Occipital lobe (tissue), 1 donor: ENCODE measurements at regions not wholly inside any gene's neighbourhood (a gene's known extent, or its start where the extent isn't known, plus 50 kb on each side); places are given as distances from the start of the nearest gene placed in this dataset.

Source experiments
- DNase-seq: peaks from one replicate; lab custom pipeline; 2025; lab: John Stamatoyannopoulos, UW

GRCh38 chr15:46622851-46623250 is 988.0 kb downstream of the SQOR start:
- no peak for DNase-seq

GRCh38 chr15:46636206-46636605 is 1001.4 kb downstream of the SQOR start:
- DNase-seq = no peak

DNA sequence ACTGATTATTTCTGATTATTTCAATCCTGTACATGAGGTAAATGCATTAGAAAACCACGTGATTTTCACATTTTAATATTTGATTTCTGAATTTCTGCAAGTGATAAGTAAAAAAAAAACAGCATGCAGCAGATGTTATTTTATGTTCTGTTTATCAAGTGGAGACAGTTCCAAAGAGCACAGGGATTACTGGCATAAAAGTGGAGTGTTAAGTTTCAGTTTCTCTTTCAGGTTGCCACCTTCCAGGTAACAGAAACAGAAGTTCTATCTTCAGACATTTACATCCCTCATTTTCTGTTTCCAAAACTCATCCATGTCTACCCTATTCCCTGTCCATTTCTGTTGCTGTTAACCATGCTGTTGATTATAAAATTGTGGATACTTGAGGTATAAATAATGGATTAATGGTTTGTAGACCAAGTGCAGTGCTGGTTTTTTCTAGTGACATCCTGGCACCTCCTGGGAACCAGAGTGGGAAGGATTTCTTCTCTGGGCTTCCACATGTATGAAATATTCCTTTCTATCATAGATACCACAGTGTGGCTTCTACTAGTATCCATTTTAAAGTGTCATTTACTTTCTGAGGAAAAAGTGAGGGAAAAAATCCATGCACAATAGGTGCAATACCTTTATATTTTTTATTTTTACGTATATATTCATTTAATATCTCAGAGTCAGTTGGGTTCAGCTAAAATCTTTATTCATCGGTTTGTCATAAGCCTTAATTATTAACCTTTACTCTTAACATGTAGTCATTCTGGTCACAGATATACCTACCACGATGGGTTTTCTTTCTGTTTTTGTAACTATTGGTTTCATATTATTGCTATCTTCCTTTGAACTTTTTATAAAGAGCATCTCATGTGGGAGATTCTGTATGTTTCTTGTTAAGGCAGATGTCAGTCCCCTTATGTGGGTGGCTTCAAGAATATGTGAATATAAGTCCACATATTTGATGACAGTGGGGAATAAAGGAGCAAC is 1010.0 kb downstream of the SQOR start:
- DNase-seq = no peak

GRCh38 chr15:46646490-46646889 is 1011.7 kb downstream of the SQOR start:
- DNase-seq = no peak

DNA sequence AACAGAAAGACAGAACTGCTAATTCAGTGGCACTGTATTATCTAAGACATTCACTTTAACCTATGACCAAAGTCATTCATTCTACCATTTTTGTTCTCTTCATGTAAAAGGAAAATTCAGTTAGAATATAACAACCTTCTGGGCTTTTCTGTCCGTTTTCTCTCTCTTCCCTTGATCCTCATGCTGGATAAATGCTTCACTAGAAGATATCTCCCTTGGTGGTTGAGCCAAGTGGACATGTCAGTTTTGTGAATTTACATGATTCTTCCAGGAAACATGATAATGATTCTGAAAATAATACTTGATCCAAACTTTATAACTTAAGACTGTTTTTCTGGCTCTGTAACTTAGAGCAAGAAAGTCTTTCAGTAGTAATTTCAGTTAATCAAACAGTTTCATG is 1012.2 kb downstream of the SQOR start:
- no peak for DNase-seq

GRCh38 chr15:46652266-46652665 is 1017.4 kb downstream of the SQOR start:
- no peak for DNase-seq

GRCh38 chr15:46654993-46655392 is 1020.2 kb downstream of the SQOR start:
- DNase-seq = no peak

DNA sequence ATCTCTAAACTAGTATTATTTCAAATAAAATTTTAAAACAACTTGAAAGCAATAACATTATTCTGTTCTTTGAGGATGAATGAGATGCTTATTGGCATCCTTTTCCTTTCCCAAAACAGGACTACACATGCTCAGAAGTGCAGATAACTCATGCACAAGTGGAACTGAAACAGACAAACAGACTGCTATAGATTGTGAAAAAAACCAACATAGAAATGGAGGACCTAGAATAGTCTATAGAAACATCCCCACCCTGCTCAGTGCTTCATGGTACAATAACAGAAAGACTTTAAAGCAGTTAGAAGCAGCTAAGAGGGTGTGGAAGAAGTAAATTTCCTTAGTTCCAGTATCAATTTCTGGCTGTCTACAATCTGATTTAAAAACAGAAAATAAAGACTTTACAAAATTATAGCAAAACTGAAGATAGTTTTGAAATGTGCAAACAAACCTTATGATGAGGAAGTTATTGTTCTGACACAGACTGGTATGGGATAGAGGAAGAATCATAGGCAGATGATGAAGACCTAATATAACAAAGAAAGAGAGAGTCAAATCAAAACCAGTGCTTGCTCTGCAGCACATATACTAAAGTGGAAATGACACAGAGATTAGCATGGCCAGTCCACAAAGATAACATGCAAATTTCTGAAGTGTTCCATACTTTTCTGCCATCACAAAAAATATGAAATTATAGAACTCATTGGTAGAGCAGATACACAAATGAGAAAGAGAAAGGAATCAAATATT is 1025.4 kb downstream of the SQOR start:
- no peak for DNase-seq

- DNase-seq = no peak
These were observed 1035.4 kb downstream of the SQOR start for GRCh38 chr15:46670258-46670657.

- no peak for DNase-seq
These were observed 1036.5 kb downstream of the SQOR start for GRCh38 chr15:46671336-46671735.

DNA sequence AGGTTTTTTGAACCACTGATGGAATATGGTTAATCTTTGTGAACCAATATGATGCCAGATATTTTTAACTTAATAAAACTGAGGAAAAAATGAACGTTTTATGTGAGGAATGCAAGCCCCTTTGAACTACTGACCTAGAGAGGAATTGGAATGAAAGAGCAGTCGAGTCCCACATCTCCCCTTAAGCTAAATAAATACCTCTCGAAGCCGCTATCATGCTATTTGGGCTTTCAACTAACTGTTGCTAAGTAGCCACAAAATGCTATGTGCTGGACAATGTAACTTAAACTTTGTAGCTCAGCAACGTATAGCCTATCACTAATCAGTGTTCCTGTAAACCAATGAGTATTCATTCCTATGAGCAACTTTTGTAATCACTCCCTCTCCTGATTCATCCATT is 1037.2 kb downstream of the SQOR start:
- DNase-seq = no peak

- no peak for DNase-seq
These were observed 1040.8 kb upstream of the SEMA6D start for GRCh38 chr15:46676233-46677206.

GRCh38 chr15:46677491-46677890 is 1039.8 kb upstream of the SEMA6D start:
- DNase-seq = no peak

- DNase-seq = no peak
These were observed 1035.4 kb upstream of the SEMA6D start for GRCh38 chr15:46681901-46682300.

DNA sequence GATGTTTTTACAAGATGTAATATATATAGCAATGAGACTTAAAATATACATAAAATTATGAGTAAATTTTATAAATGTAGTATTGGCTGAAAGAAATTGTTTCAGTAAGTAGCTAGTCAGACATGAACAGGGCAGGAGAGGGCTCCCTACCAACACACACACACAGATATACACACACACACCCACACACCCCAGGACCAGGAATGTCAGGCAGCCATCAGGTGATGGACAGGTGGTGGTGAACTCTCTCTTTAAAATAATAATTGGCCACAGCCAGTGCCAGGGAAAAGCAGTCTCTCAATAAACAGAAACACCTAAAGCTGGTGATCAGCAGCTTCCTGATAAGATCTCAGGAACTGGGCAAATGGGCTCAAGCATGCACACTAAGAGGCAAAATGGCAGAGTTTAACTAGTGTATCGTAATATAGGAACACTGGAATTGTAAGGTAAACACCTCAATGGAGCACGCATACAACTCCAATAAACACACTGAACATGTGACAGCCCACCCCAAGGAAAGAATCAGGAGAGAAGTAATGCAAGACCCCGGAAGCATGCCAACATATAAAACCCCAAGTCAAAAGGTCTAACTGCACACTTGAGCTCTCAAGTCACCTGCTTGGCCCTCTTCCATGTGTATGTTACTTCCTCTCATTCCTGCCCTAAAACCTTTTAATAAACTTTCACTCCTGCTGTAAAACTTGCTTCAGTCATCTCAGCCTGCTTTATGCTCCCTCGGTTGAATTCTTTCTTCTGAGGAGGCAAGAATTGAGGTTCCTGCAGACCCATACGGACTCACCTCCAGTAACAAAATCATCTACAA is 1034.1 kb upstream of the SEMA6D start:
- DNase-seq = no peak

- no peak for DNase-seq
These were observed 1032.2 kb upstream of the SEMA6D start for GRCh38 chr15:46685096-46685495.

DNA sequence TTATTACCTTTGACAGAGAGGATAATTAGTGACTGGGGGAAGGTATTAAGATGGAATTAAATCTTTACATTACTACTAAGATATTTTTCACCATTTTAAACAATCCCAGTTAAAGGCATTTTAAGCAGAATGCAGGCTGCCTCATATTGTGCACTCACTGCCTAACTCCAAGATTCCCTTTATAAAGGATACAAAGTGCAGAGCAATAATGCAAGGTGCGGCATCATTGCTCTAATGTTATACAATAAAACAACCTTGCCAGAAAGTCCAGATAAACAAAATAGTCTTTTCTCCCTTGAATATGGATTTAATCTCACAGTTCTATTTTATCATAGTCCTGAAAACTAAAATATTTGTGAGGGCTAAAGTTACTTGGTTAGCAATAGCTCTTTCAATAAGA is 1031.6 kb upstream of the SEMA6D start:
- DNase-seq = no peak

GRCh38 chr15:46696281-46696680 is 1021.0 kb upstream of the SEMA6D start:
- no peak for DNase-seq

GRCh38 chr15:46701346-46701745 is 1016.0 kb upstream of the SEMA6D start:
- no peak for DNase-seq

- DNase-seq = no peak
These were observed 1015.4 kb upstream of the SEMA6D start for GRCh38 chr15:46701896-46702295.
